H1 (cell line): ENCODE measurements at regions not wholly inside any gene's neighbourhood (a gene's known extent, or its start where the extent isn't known, plus 50 kb on each side); places are given as distances from the start of the nearest gene placed in this dataset.

ENCODE experiments used
- CHD7 ChIP-seq: fragments of 300-600 bp; sonication (generic); IDR thresholded peaks from 2 replicates; pipeline ENCODE4 v1.7.1; 2012; ENCODE audit warnings: low read length, moderate library complexity, mild to moderate bottlenecking, inconsistent platforms; ENCODE audit not compliant: insufficient replicate concordance
- CTBP2 ChIP-seq: IDR thresholded peaks from 2 replicates; pipeline ENCODE4 v1.7.0; 2011; ENCODE audit warnings: borderline replicate concordance, mild to moderate bottlenecking, moderate library complexity, mixed read lengths, low read length; ENCODE audit not compliant: insufficient read depth, insufficient read length
- FOSL1 ChIP-seq: IDR thresholded peaks from 2 replicates; pipeline ENCODE4 v1.6.1; 2011; ENCODE audit warnings: mild to moderate bottlenecking, low read depth, low read length, moderate library complexity; ENCODE audit not compliant: insufficient read depth
- HDAC6 ChIP-seq: IDR thresholded peaks from one replicate; pipeline ENCODE4 v1.7.1; 2012; ENCODE audit warnings: low read depth, mild to moderate bottlenecking, inconsistent platforms, low read length, moderate library complexity
- POLR2A ChIP-seq, 2 experiments: IDR thresholded peaks; 1 replicate in 1 of 2; 2 replicates in 1 of 2; pipeline ENCODE4 v1.6.1; 2011; ENCODE audit warnings: low read depth in 2 of 2, low read length in 2 of 2, mild to moderate bottlenecking in 2 of 2; ENCODE audit errors: control extremely low read depth in 1 of 2
- RBBP5 ChIP-seq: IDR thresholded peaks from 2 replicates; pipeline ENCODE4 v1.7.1; 2012; ENCODE audit warnings: low read depth, mild to moderate bottlenecking, inconsistent platforms, low read length, moderate library complexity, borderline replicate concordance
- SP4 ChIP-seq: IDR thresholded peaks from 2 replicates; pipeline ENCODE4 v1.6.1; 2012; ENCODE audit warnings: low read length, inconsistent platforms
- YY1 ChIP-seq: IDR thresholded peaks from 2 replicates; pipeline ENCODE4 v1.6.1; 2011; ENCODE audit warnings: low read depth, mild to moderate bottlenecking, low read length

- TF ChIP-seq CHD7 = no peak
- TF ChIP-seq POLR2A (IDR thresholded peaks at IDR 0.05; ENCODE audit: control extremely low read depth in 1 of 2, low read depth in 2 of 2, low read length in 2 of 2) = no peak
- TF ChIP-seq YY1 = no peak
- TF ChIP-seq FOSL1 = no peak
- no peak for TF ChIP-seq CTBP2
- TF ChIP-seq RBBP5 = no peak
- no peak for TF ChIP-seq HDAC6
- TF ChIP-seq SP4 = no peak
Observed at GRCh38 chrX:26672571-26672970, 456.6 kb downstream of the MAGEB5 start (continued).
